SIG-M5 treated with dmso at 0.1 percent for 504 hours (cell line): ENCODE measurements at regions not wholly inside any gene's neighbourhood (a gene's known extent, or its start where the extent isn't known, plus 50 kb on each side); places are given as distances from the start of the nearest gene placed in this dataset.

Source experiments
- DNase-seq: peaks from one replicate; lab custom pipeline; 2025; ENCODE audit not compliant: unreplicated experiment; lab: John Stamatoyannopoulos, UW

GRCh38 chr12:63321373-63321772 lies 170.4 kb upstream of the AVPR1A start:
- no peak for DNase-seq

- DNase-seq, result no peak
Measured at GRCh38 chr12:63319936-63320633, 169.1 kb upstream of the AVPR1A start.

- peak; percentile 22 for DNase-seq
Measured at GRCh38 chr12:63319386-63319785, 168.4 kb upstream of the AVPR1A start.

GRCh38 chr12:63318933-63319332 lies 167.9 kb upstream of the AVPR1A start:
- no peak for DNase-seq

GRCh38 chr12:63318313-63318712 lies 167.3 kb upstream of the AVPR1A start:
- no peak for DNase-seq

- no peak for DNase-seq
Measured at GRCh38 chr12:63317880-63318279, 166.9 kb upstream of the AVPR1A start.

GRCh38 chr12:63317286-63317846 lies 166.4 kb upstream of the AVPR1A start:
- DNase-seq, result no peak

- no peak for DNase-seq
Measured at GRCh38 chr12:63313139-63313538, 162.1 kb upstream of the AVPR1A start.

GRCh38 chr12:63308671-63309070 lies 157.7 kb upstream of the AVPR1A start:
- no peak for DNase-seq

- no peak for DNase-seq
Measured at GRCh38 chr12:63307849-63308248, 156.8 kb upstream of the AVPR1A start.

- DNase-seq, result no peak
Measured at GRCh38 chr12:63305901-63306875, 155.2 kb upstream of the AVPR1A start.

GRCh38 chr12:63304887-63305316 lies 153.9 kb upstream of the AVPR1A start:
- DNase-seq, result no peak

- DNase-seq, result no peak
Measured at GRCh38 chr12:63302941-63303536, 152.0 kb upstream of the AVPR1A start.

- no peak for DNase-seq
Measured at GRCh38 chr12:63302269-63302940, 151.4 kb upstream of the AVPR1A start.

GRCh38 chr12:63301311-63301710 lies 150.3 kb upstream of the AVPR1A start:
- no peak for DNase-seq

- DNase-seq, result no peak
Measured at GRCh38 chr12:63298386-63298930, 147.5 kb upstream of the AVPR1A start.

- no peak for DNase-seq
Measured at GRCh38 chr12:63294327-63294632, 143.3 kb upstream of the AVPR1A start.

GRCh38 chr12:63292471-63293221 lies 141.6 kb upstream of the AVPR1A start:
- no peak for DNase-seq

GRCh38 chr12:63276537-63277365 lies 125.8 kb upstream of the AVPR1A start:
- DNase-seq, result peak; percentile 16
